ENCODE measurements at regions not wholly inside any gene's neighbourhood (a gene's known extent, or its start where the extent isn't known, plus 50 kb on each side); places are given as distances from the start of the nearest gene placed in this dataset.

- Histone ChIP-seq H3K27ac (replicated peaks) (no peak overlapping the region), H3K36me3 (no peaks in the 10 kb centered on the region), H3K4me3 (no peak overlapping the region), H3K27me3 (ENCODE audit: low read depth) (peaks cover 98% of the 10 kb centered on the region), H3K9me3 (replicated peaks) (no peaks in the 10 kb centered on the region), H3K4me1 (peaks cover 11% of the 10 kb centered on the region)
- no peak for TF ChIP-seq CTCF (IDR thresholded peaks at IDR 0.05; ENCODE audit: borderline replicate concordance)
- DNase-seq, result no peak
- intact Hi-C loops (cut with micrococcal nuclease), result no loop called here
Measured at GRCh38 chr14:101456246-101457175, 104.8 kb upstream of the DIO3 start.

- no peak for TF ChIP-seq CTCF (IDR thresholded peaks at IDR 0.05; ENCODE audit: borderline replicate concordance)
- peaks cover 98% of the 10 kb centered on the region for H3K27me3 ChIP-seq (ENCODE audit: low read depth)
Measured at GRCh38 chr14:101457301-101457935, 103.9 kb upstream of the DIO3 start.

GRCh38 chr14:101457936-101458740 is 103.2 kb upstream of the DIO3 start:
- intact Hi-C loops (cut with micrococcal nuclease), result no loop called here
- Histone ChIP-seq H3K36me3 (no peaks in the 10 kb centered on the region), H3K9me3 (replicated peaks) (no peaks in the 10 kb centered on the region), H3K4me3 (no peak overlapping the region), H3K4me1 (peaks cover 11% of the 10 kb centered on the region), H3K27ac (replicated peaks) (no peak overlapping the region), H3K27me3 (ENCODE audit: low read depth) (peaks cover 100% of the 10 kb centered on the region)
- no peak for DNase-seq
- no peak for TF ChIP-seq CTCF (IDR thresholded peaks at IDR 0.05; ENCODE audit: borderline replicate concordance)

More at GRCh38 chr14:101457301-101457935, 103.9 kb upstream of the DIO3 start:
- Histone ChIP-seq H3K36me3 (no peaks in the 10 kb centered on the region), H3K4me1 (peaks cover 11% of the 10 kb centered on the region), H3K27ac (replicated peaks) (no peak overlapping the region), H3K4me3 (no peak overlapping the region), H3K9me3 (replicated peaks) (no peaks in the 10 kb centered on the region)
- intact Hi-C loops (cut with micrococcal nuclease), result no loop called here
- DNase-seq, result no peak

- peak overlapping the region; percentile 19 for H3K4me3 ChIP-seq
- no peak for DNase-seq
Measured at GRCh38 chr14:101458741-101459550, 102.3 kb upstream of the DIO3 start.

More at GRCh38 chr14:101458741-101459550, 102.3 kb upstream of the DIO3 start:
- TF ChIP-seq CTCF (IDR thresholded peaks at IDR 0.05; ENCODE audit: borderline replicate concordance), result no peak
- intact Hi-C loops (cut with micrococcal nuclease), result no loop called here
- H3K27ac ChIP-seq (replicated peaks), result no peak overlapping the region
- H3K36me3 ChIP-seq, result no peaks in the 10 kb centered on the region
- peaks cover 11% of the 10 kb centered on the region for H3K4me1 ChIP-seq
- peaks cover 96% of the 10 kb centered on the region for H3K27me3 ChIP-seq (ENCODE audit: low read depth)
- no peaks in the 10 kb centered on the region for H3K9me3 ChIP-seq (replicated peaks)
